Neural cell (in vitro differentiated cells): ENCODE measurements at regions not wholly inside any gene's neighbourhood (a gene's known extent, or its start where the extent isn't known, plus 50 kb on each side); places are given as distances from the start of the nearest gene placed in this dataset.

Experiments
- H2AFZ ChIP-seq: fragments of 200-600, 300-800 bp; sonication (generic), shearing (Covaris generic); 2 replicates; pipeline ENCODE4 v1.6.0; 2014; ENCODE audit warnings: low read depth, mild to moderate bottlenecking, antibody characterized with exemption, low read length, moderate library complexity
- H3F3A ChIP-seq: fragments of 200-600 bp; shearing (Covaris generic); 2 replicates; pipeline ENCODE4 v1.6.1; 2016; ENCODE audit warnings: mild to moderate bottlenecking, moderate library complexity, mixed read lengths, antibody characterized with exemption, low read length; ENCODE audit not compliant: insufficient read depth, poor library complexity, severe bottlenecking
- H3K27ac ChIP-seq: fragments of 200-600, 300-800 bp; sonication (generic), shearing (Covaris generic); 2 replicates; pipeline ENCODE4 v1.5.1; 2014; ENCODE audit warnings: mild to moderate bottlenecking, low read length, moderate library complexity
- H3K27me3 ChIP-seq: fragments of 300-800, 200-600 bp; sonication (generic), shearing (Covaris generic); 2 replicates; pipeline ENCODE4 v1.6.0; 2014; ENCODE audit warnings: mild to moderate bottlenecking, low read depth, low read length, moderate library complexity; ENCODE audit not compliant: insufficient read depth
- H3K36me3 ChIP-seq: fragments of 300-800, 200-600 bp; sonication (generic), shearing (Covaris generic); 2 replicates; pipeline ENCODE4 v1.5.1; 2014; ENCODE audit warnings: mild to moderate bottlenecking, antibody characterized with exemption, low read length, moderate library complexity; ENCODE audit not compliant: insufficient read depth
- H3K4me2 ChIP-seq: fragments of 300-800, 200-600 bp; sonication (generic), shearing (Covaris generic); 2 replicates; pipeline ENCODE4 v1.6.0; 2014; ENCODE audit warnings: mild to moderate bottlenecking, low read length
- H3K4me3 ChIP-seq: fragments of 300-800, 200-600 bp; sonication (generic), shearing (Covaris generic); 2 replicates; pipeline ENCODE4 v1.5.1; 2014; ENCODE audit warnings: mild to moderate bottlenecking, low read length, moderate library complexity
- H3K79me2 ChIP-seq: fragments of 200-600 bp; shearing (Covaris generic); replicated peaks from 2 replicates; pipeline ENCODE4 v1.6.0; 2014; ENCODE audit warnings: mild to moderate bottlenecking, low read length, moderate library complexity; ENCODE audit not compliant: insufficient read depth
- H3K9ac ChIP-seq: fragments of 300-800, 200-600 bp; sonication (generic), shearing (Covaris generic); 2 replicates; pipeline ENCODE4 v1.6.1; 2016; ENCODE audit warnings: mild to moderate bottlenecking, low read length, mixed read lengths
- H3K9me2 ChIP-seq: fragments of 200-600 bp; shearing (Covaris generic); 2 replicates; pipeline ENCODE4 v1.6.1; 2016; ENCODE audit warnings: mild to moderate bottlenecking, low read length, mixed read lengths; ENCODE audit not compliant: insufficient read depth
- H3K9me3 ChIP-seq: fragments of 200-600, 300-800 bp; sonication (generic), shearing (Covaris generic); 2 replicates; pipeline ENCODE4 v1.6.1; 2016; ENCODE audit warnings: mild to moderate bottlenecking, mixed run types, low read length, moderate library complexity, mixed read lengths
- H4K20me1 ChIP-seq: fragments of 200-600 bp; shearing (Covaris generic); 2 replicates; pipeline ENCODE4 v1.6.1; 2016; ENCODE audit warnings: mild to moderate bottlenecking, mixed run types; ENCODE audit not compliant: insufficient read depth
- EP300 ChIP-seq: fragments of 450-650 bp; conservative IDR thresholded peaks from 2 replicates; pipeline ENCODE4 v1.6.1; 2014; ENCODE audit warnings: antibody characterized with exemption, mild to moderate bottlenecking, moderate library complexity; ENCODE audit not compliant: poor library complexity, severe bottlenecking
- EZH2 ChIP-seq: fragments of 200-600, 300-800 bp; shearing (Covaris generic), sonication (generic); IDR thresholded peaks from 2 replicates; pipeline ENCODE4 v1.6.1; 2014; ENCODE audit warnings: antibody characterized with exemption, low read length, borderline replicate concordance, mild to moderate bottlenecking; ENCODE audit not compliant: insufficient read depth, poor library complexity, severe bottlenecking
- MXI1 ChIP-seq: fragments of 450-650 bp; conservative IDR thresholded peaks from 2 replicates; pipeline ENCODE4 v1.6.1; 2014; ENCODE audit warnings: antibody characterized with exemption, mild to moderate bottlenecking; ENCODE audit not compliant: poor library complexity, severe bottlenecking
- POLR2AphosphoS5 ChIP-seq: IDR thresholded peaks from 2 replicates; pipeline ENCODE4 v1.6.1; 2012
- RAD21 ChIP-seq: fragments of 450-650 bp; conservative IDR thresholded peaks from 2 replicates; pipeline ENCODE4 v1.6.1; 2014; ENCODE audit warnings: antibody characterized with exemption, mild to moderate bottlenecking, moderate library complexity
- REST ChIP-seq: IDR thresholded peaks from 2 replicates; pipeline ENCODE4 v1.6.1; 2012; ENCODE audit warnings: borderline replicate concordance
- SMC3 ChIP-seq: fragments of 450-650 bp; conservative IDR thresholded peaks from 2 replicates; pipeline ENCODE4 v1.6.1; 2014; ENCODE audit warnings: antibody characterized with exemption, mild to moderate bottlenecking, moderate library complexity; ENCODE audit not compliant: poor library complexity
- TAF1 ChIP-seq: IDR thresholded peaks from 2 replicates; pipeline ENCODE4 v1.6.1; 2012; ENCODE audit warnings: low read depth
- TF ChIP-seq, protein P1 (sequence below): fragments of 450-650 bp; IDR thresholded peaks from 2 replicates; pipeline ENCODE4 v1.5.1; 2014; ENCODE audit warnings: antibody characterized with exemption, mild to moderate bottlenecking, moderate library complexity; ENCODE audit not compliant: poor library complexity, severe bottlenecking

DNA sequence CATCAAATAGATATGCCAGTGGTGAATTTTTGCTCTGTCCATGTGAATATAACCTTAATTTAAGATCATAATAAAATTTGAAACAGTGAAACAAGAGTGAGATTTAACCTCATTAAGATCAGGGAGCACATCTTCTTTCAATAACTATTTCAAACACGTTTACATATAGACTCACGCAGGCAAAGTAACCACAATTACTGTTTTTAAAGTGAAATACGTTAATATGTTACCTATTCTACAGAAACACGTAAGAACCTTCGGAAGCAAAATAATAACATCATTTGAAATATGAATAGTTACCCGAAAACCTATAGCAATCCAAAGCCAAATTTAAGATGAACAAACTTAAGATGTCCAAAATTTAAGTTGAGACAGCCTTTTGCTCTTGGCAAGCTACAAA is 136.2 kb upstream of the ZC3H12C start:
- no peaks in the 10 kb centered on the region for H4K20me1 ChIP-seq
- no peaks in the 10 kb centered on the region for H3K79me2 ChIP-seq
- no peak overlapping the region for H3K9ac ChIP-seq
- no peak overlapping the region for H3K27ac ChIP-seq
- H3F3A ChIP-seq = no peaks in the 10 kb centered on the region
- H3K36me3 ChIP-seq = no peaks in the 10 kb centered on the region
- no peaks in the 10 kb centered on the region for H3K9me2 ChIP-seq
- TF ChIP-seq EP300 (no peak), SMC3 (no peak), EZH2 (no peak), RAD21 (no peak), REST (no peak), TAF1 (no peak), POLR2AphosphoS5 (no peak), MXI1 (no peak)
- TF ChIP-seq, protein P1, sequence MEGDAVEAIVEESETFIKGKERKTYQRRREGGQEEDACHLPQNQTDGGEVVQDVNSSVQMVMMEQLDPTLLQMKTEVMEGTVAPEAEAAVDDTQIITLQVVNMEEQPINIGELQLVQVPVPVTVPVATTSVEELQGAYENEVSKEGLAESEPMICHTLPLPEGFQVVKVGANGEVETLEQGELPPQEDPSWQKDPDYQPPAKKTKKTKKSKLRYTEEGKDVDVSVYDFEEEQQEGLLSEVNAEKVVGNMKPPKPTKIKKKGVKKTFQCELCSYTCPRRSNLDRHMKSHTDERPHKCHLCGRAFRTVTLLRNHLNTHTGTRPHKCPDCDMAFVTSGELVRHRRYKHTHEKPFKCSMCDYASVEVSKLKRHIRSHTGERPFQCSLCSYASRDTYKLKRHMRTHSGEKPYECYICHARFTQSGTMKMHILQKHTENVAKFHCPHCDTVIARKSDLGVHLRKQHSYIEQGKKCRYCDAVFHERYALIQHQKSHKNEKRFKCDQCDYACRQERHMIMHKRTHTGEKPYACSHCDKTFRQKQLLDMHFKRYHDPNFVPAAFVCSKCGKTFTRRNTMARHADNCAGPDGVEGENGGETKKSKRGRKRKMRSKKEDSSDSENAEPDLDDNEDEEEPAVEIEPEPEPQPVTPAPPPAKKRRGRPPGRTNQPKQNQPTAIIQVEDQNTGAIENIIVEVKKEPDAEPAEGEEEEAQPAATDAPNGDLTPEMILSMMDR = no peak
- H3K4me3 ChIP-seq = no peak overlapping the region
- H2AFZ ChIP-seq = no peak overlapping the region
- no peak overlapping the region for H3K4me2 ChIP-seq
- H3K9me3 ChIP-seq = no peaks in the 10 kb centered on the region
- no peaks in the 10 kb centered on the region for H3K27me3 ChIP-seq

- no peak overlapping the region for H3K9ac ChIP-seq
- no peak overlapping the region for H2AFZ ChIP-seq
- H3K36me3 ChIP-seq = no peaks in the 10 kb centered on the region
- H3K79me2 ChIP-seq = no peaks in the 10 kb centered on the region
- H3K27me3 ChIP-seq = no peaks in the 10 kb centered on the region
- H3K9me3 ChIP-seq = no peaks in the 10 kb centered on the region
- H3K27ac ChIP-seq = peak overlapping the region; percentile 6
- H3F3A ChIP-seq = no peaks in the 10 kb centered on the region
- no peaks in the 10 kb centered on the region for H3K9me2 ChIP-seq
- TF ChIP-seq EP300 = no peak
- TF ChIP-seq, protein P1 = no peak
- no peak for TF ChIP-seq POLR2AphosphoS5
- no peak for TF ChIP-seq TAF1
- H3K4me3 ChIP-seq = no peak overlapping the region
- no peak overlapping the region for H3K4me2 ChIP-seq
- no peaks in the 10 kb centered on the region for H4K20me1 ChIP-seq
Measured at GRCh38 chr11:109957601-109958000, 135.6 kb upstream of the ZC3H12C start.
